ENCODE measurements at regions not wholly inside any gene's neighbourhood (a gene's known extent, or its start where the extent isn't known, plus 50 kb on each side); places are given as distances from the start of the nearest gene placed in this dataset.

DNA sequence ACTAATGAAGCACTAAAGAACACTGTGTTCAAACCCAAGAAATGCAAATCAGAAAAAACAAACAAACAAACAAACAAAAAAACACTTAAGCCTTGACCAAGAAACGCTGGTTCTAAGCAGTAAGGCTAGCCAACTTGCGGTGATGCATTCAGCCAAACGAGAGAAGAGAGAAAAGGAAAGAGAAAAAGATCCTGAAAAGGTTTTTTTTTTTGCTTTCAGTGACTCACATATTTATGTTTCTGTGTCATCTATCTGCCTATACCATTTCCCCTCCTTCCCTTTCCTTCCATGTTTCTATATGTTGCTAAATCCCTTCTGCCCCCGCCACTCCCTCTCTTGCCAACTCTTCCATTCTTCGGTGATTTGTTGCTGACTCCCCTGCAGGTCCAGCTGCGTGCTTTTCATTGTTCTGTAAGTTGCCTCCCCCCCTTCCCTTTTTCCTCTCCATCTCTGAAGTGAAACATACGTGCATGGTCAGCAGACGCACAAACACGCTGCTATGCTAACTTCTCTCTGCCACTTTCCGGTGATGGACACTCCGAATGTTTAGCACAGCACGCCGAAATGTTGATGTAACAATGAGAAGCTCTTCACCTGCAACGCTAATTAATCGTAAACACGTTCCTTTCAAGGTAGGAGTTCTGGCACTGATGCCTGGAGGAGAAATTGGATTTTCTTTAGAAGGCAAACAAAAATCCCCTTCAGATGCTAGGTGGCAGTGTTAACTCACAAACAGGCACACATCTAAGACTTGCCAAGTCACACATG is 154.4 kb downstream of the TUSC7 start (continued):
- TF ChIP-seq, protein P1, sequence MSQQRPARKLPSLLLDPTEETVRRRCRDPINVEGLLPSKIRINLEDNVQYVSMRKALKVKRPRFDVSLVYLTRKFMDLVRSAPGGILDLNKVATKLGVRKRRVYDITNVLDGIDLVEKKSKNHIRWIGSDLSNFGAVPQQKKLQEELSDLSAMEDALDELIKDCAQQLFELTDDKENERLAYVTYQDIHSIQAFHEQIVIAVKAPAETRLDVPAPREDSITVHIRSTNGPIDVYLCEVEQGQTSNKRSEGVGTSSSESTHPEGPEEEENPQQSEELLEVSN (IDR thresholded peaks at IDR 0.05), result no peak
- TF ChIP-seq, protein P2, sequence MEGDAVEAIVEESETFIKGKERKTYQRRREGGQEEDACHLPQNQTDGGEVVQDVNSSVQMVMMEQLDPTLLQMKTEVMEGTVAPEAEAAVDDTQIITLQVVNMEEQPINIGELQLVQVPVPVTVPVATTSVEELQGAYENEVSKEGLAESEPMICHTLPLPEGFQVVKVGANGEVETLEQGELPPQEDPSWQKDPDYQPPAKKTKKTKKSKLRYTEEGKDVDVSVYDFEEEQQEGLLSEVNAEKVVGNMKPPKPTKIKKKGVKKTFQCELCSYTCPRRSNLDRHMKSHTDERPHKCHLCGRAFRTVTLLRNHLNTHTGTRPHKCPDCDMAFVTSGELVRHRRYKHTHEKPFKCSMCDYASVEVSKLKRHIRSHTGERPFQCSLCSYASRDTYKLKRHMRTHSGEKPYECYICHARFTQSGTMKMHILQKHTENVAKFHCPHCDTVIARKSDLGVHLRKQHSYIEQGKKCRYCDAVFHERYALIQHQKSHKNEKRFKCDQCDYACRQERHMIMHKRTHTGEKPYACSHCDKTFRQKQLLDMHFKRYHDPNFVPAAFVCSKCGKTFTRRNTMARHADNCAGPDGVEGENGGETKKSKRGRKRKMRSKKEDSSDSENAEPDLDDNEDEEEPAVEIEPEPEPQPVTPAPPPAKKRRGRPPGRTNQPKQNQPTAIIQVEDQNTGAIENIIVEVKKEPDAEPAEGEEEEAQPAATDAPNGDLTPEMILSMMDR (IDR thresholded peaks at IDR 0.05; ENCODE audit: control extremely low read depth in 1 of 3, insufficient read depth in 1 of 3, low read depth in 1 of 3, low read length in 3 of 3), result peak in 2 of 3 experiments; percentile 60; a peak in 3 of 4 replicates
- TF ChIP-seq SRF (IDR thresholded peaks at IDR 0.05; ENCODE audit: low read depth, low read length) (no peak), RAD21 (IDR thresholded peaks at IDR 0.05 in 1 of 2, conservative IDR thresholded peaks at IDR 0.05 in 1 of 2; ENCODE audit: low read depth in 2 of 2, low read length in 2 of 2) (peak; percentile 91 to 92), GTF2F1 (IDR thresholded peaks at IDR 0.05; ENCODE audit: borderline replicate concordance, low read depth, low read length) (no peak), NRF1 (IDR thresholded peaks at IDR 0.05; ENCODE audit: low read depth, low read length) (no peak), EZH2 (IDR thresholded peaks at IDR 0.05; ENCODE audit: low read depth, low read length, severe bottlenecking) (no peak), HDAC2 (IDR thresholded peaks at IDR 0.05; ENCODE audit: borderline replicate concordance in 1 of 2, low read depth in 2 of 2, low read length in 2 of 2) (no peak)
- TF ChIP-seq, protein P3, sequence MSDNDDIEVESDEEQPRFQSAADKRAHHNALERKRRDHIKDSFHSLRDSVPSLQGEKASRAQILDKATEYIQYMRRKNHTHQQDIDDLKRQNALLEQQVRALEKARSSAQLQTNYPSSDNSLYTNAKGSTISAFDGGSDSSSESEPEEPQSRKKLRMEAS (IDR thresholded peaks at IDR 0.05), result peak; percentile 48
